ENCODE measurements at regions not wholly inside any gene's neighbourhood (a gene's known extent, or its start where the extent isn't known, plus 50 kb on each side); places are given as distances from the start of the nearest gene placed in this dataset.
A peak's percentile ranks its signal among the peaks of the same experiment; 100 is the strongest.

DNA sequence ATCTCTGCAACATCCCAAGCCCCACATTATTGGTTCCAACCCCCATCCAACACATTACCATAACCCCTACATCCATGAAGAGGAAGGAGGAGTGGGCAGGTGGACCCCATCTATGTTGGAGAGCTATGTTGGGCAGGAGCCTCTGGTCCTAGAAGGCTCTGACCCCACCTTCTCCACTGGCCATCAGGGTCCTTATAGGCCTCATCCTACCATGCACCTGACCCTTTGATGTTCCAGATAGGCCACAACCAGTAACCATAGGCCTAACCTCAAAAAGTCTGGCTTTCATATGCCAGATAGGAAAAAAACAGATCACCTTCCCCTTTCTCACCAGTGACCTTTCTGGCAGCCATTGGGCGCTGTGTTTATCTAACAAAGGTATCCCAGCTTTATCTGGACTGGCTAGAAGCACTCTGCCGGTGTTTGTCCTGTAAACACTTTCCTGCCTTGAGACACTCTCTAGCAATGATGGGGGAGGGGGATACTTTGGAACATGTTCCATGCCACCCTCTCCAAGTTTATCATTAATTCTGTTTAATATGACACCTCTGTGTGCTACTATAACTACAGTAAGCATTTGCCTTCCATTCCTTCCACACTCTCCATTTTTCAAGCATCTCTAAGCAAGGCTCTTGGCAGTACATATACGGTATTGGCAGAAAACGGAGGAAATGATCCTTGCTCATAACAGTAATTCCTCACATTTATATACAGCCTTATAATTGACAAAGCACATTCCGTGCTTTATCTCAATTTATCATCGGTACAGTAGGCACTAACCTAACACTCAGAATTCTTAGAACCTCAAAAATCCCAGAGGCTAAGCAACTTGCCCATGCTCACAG is 377.1 kb downstream of the VPS13C start:
- intact Hi-C loops (cut with DNase I): no loop called here
- H3K36me3 ChIP-seq (ENCODE audit: control insufficient read depth in 1 of 2, insufficient read depth in 2 of 2, low read length in 1 of 2): no peaks in the 10 kb centered on the region
- DNase-seq: no peak
- H3K4me3 ChIP-seq (ENCODE audit: low read length in 2 of 2): no peak overlapping the region
- WGBS, 2 donors: 77 to 78% methylated on average over 6 of the region's 6 CpGs
- no peak overlapping the region for H3K27ac ChIP-seq (ENCODE audit: low read depth in 1 of 2, low read length in 2 of 2)
- no peak for ATAC-seq (ENCODE audit: low FRiP score)
- no peaks in the 10 kb centered on the region for H3K4me1 ChIP-seq (ENCODE audit: control insufficient read depth in 1 of 2, insufficient read depth in 2 of 2, low read length in 2 of 2)
- H3K9me3 ChIP-seq (ENCODE audit: control insufficient read depth, low read length): peaks cover 2% of the 10 kb centered on the region
- no peaks in the 10 kb centered on the region for H3K27me3 ChIP-seq (ENCODE audit: control insufficient read depth in 1 of 2, insufficient read depth in 2 of 2, low read length in 1 of 2)

DNA sequence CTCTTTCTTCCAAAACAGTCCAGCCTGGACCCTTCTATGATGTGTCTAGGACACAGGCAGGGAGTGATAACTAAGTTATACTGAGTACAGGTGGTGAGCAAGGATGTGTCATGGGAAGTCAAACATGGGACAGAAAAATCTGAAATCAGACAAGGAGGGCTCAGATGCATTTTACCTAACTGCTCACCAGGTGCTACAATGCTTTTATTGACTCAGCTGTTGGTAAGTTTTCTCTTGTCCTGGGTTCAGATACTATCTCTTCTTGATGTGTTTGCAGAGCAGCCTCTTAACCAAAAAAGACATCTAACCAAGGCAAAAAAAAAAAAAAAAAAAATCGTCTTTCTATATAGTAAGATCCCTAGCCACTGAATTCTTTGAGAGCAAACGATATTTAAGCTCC is 378.6 kb downstream of the VPS13C start:
- no peak for DNase-seq
- intact Hi-C loops (cut with DNase I): no loop called here
- Histone ChIP-seq H3K27ac (ENCODE audit: low read depth in 1 of 2, low read length in 2 of 2) (no peak overlapping the region), H3K4me1 (ENCODE audit: control insufficient read depth in 1 of 2, insufficient read depth in 2 of 2, low read length in 2 of 2) (no peaks in the 10 kb centered on the region), H3K27me3 (ENCODE audit: control insufficient read depth in 1 of 2, insufficient read depth in 2 of 2, low read length in 1 of 2) (no peaks in the 10 kb centered on the region), H3K36me3 (ENCODE audit: control insufficient read depth in 1 of 2, insufficient read depth in 2 of 2, low read length in 1 of 2) (no peaks in the 10 kb centered on the region), H3K9me3 (ENCODE audit: control insufficient read depth, low read length) (peaks cover 5% of the 10 kb centered on the region), H3K4me3 (ENCODE audit: low read length in 2 of 2) (no peak overlapping the region)
- ATAC-seq (ENCODE audit: low FRiP score): no peak
- WGBS, 2 donors: 53 to 63% methylated on average over 2 of the region's 2 CpGs

DNA sequence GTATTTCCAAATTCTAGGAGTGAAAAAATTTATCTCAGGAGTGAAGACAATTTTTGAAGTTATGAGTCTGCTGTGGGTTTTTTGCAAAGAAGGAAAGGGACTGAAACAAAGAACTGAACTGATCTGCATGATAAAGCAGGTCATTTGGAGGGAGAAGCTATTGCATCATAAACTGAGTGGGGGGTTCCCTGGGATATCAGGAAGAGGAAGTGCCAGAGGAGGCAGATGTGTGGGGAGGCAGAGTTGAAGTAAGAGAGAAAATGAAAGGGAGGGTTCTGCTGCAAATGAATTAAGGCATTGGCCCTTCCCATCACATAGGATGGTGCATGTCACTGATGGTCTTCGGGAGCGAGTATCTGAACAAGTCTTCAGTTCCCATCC is 379.2 kb downstream of the VPS13C start:
- no peaks in the 10 kb centered on the region for H3K4me1 ChIP-seq (ENCODE audit: control insufficient read depth in 1 of 2, insufficient read depth in 2 of 2, low read length in 2 of 2)
- no peak for DNase-seq
- no peaks in the 10 kb centered on the region for H3K36me3 ChIP-seq (ENCODE audit: control insufficient read depth in 1 of 2, insufficient read depth in 2 of 2, low read length in 1 of 2)
- H3K9me3 ChIP-seq (ENCODE audit: control insufficient read depth, low read length): peaks cover 5% of the 10 kb centered on the region
- H3K27ac ChIP-seq (ENCODE audit: low read depth in 1 of 2, low read length in 2 of 2): no peak overlapping the region
- intact Hi-C loops (cut with DNase I): no loop called here
- no peak overlapping the region for H3K4me3 ChIP-seq (ENCODE audit: low read length in 2 of 2)
- H3K27me3 ChIP-seq (ENCODE audit: control insufficient read depth in 1 of 2, insufficient read depth in 2 of 2, low read length in 1 of 2): no peaks in the 10 kb centered on the region
- 87 to 94% methylated on average over 2 of the region's 2 CpGs for WGBS, 2 donors
- no peak for ATAC-seq (ENCODE audit: low FRiP score)

DNA sequence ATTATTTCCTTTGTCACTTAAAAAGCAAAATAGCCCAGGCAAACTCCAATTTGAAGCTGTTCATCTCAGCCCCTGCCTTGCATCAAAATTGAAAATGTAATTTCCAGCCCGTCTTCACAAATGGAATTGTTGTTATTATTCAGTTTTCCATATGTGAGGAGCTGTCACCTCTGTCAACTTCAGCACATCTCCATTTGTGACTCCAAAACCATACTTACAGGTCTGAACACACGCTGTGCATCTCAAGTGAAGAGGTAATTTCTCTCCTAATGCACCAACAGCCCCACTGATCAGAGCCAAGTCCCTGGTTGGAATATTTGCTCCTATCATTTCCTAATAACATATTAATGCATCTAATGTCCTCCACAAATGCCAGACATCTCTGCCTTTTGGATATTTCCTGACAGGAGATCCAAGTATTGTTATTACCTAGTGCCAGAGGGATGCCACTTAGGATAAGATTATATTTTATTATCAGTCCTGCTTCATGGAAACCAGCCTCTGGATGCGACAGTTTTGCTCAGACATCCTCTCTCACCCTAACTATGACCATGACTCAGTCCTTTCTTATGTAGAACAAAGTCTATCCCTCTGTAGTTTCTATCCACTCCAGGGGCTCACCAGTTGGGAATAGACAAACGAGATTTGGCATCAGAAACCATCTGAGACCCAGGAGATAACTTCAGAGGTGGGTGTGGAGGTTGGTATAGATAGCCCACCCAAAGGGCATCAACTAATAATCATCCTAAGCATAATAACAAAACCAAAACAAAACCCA is 379.8 kb downstream of the VPS13C start:
- Histone ChIP-seq H3K27ac (ENCODE audit: low read depth in 1 of 2, low read length in 2 of 2) (no peak overlapping the region), H3K9me3 (ENCODE audit: control insufficient read depth, low read length) (peaks cover 5% of the 10 kb centered on the region), H3K4me3 (ENCODE audit: low read length in 2 of 2) (no peak overlapping the region), H3K4me1 (ENCODE audit: control insufficient read depth in 1 of 2, insufficient read depth in 2 of 2, low read length in 2 of 2) (no peaks in the 10 kb centered on the region), H3K36me3 (ENCODE audit: control insufficient read depth in 1 of 2, insufficient read depth in 2 of 2, low read length in 1 of 2) (no peaks in the 10 kb centered on the region), H3K27me3 (ENCODE audit: control insufficient read depth in 1 of 2, insufficient read depth in 2 of 2, low read length in 1 of 2) (no peaks in the 10 kb centered on the region)
- 65 to 66% methylated on average over 4 of the region's 4 CpGs for WGBS, 2 donors
- no peak for ATAC-seq (ENCODE audit: low FRiP score)
- intact Hi-C loops (cut with DNase I): no loop called here
- no peak for DNase-seq

DNA sequence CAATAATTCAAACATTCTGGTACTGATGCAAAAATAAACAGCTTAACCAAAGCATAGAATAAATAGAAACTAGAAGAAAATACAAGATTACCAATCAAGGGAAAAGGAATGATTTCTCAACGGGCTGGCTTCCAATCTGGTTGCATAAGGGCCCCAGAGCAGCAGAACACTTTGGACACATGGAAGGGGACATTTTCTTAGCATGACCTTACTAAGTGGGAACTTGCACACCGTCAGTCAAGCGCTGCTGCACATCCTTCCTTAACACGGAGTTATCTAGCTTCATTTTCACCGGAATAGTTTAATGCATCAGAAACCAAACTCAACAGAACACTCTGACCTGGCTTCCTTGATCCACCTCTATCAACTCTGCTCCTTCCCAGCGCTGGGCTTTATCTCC is 388.5 kb downstream of the VPS13C start:
- Histone ChIP-seq H3K4me3 (ENCODE audit: low read length in 2 of 2) (no peak overlapping the region), H3K27me3 (ENCODE audit: control insufficient read depth in 1 of 2, insufficient read depth in 2 of 2, low read length in 1 of 2) (peaks cover 0 to 1% of the 10 kb centered on the region in 2 donors), H3K36me3 (ENCODE audit: control insufficient read depth in 1 of 2, insufficient read depth in 2 of 2, low read length in 1 of 2) (no peaks in the 10 kb centered on the region), H3K9me3 (ENCODE audit: control insufficient read depth, low read length) (peaks cover 1% of the 10 kb centered on the region), H3K4me1 (ENCODE audit: control insufficient read depth in 1 of 2, insufficient read depth in 2 of 2, low read length in 2 of 2) (no peaks in the 10 kb centered on the region), H3K27ac (ENCODE audit: low read depth in 1 of 2, low read length in 2 of 2) (no peak overlapping the region)
- intact Hi-C loops (cut with DNase I): no loop called here
- no peak for DNase-seq
- WGBS, 2 donors: 69 to 75% methylated on average over 6 of the region's 6 CpGs
- peak; percentile 77 for ATAC-seq (ENCODE audit: low FRiP score)

DNA sequence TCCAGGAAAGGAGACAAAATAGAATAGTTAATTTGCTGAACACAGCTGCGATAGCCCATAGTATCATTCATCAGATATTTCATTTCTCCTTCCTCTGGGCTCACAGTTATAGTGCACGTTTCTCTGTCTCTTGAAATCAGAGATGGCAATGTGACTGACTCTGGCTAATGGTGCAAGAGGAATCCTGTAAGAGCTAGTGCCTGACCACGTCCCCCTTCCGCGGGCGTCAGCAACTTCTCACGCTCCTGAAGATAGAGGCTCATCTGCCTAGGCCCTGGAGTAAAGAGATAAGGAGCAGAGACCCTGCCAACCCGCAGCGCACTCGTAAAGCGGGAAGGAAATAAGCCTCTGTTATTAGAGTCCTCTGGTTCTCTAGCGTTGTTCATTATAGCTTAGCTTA is 391.8 kb downstream of the VPS13C start:
- no peaks in the 10 kb centered on the region for H3K36me3 ChIP-seq (ENCODE audit: control insufficient read depth in 1 of 2, insufficient read depth in 2 of 2, low read length in 1 of 2)
- ATAC-seq (ENCODE audit: low FRiP score) (no peak), DNase-seq (no peak)
- H3K27ac ChIP-seq (ENCODE audit: low read depth in 1 of 2, low read length in 2 of 2): no peak overlapping the region
- H3K4me1 ChIP-seq (ENCODE audit: control insufficient read depth in 1 of 2, insufficient read depth in 2 of 2, low read length in 2 of 2): no peaks in the 10 kb centered on the region
- no peaks in the 10 kb centered on the region for H3K9me3 ChIP-seq (ENCODE audit: control insufficient read depth, low read length)
- H3K4me3 ChIP-seq (ENCODE audit: low read length in 2 of 2): no peak overlapping the region
- 75 to 78% methylated on average over 12 of the region's 12 CpGs for WGBS, 2 donors
- no peaks in the 10 kb centered on the region for H3K27me3 ChIP-seq (ENCODE audit: control insufficient read depth in 1 of 2, insufficient read depth in 2 of 2, low read length in 1 of 2)
- intact Hi-C loops (cut with DNase I): no loop called here

DNA sequence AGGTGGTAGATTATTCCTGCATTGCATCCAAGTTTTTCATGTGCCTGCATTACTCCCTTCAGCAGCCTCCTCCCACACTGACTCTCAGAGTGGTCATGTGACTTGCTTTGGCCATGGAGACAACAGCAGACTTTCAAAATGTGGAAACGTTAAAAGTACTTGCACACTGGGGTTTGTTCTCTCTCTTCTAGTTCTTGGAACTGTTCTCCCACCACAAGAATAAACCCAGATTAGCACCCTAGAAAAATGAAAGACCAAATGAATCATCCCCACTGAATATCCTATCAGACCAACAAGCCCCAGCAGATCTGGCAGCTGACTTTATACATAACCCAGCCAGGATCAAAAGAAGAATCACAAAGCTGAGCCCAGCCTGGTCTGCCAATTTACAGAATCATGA is 398.5 kb downstream of the VPS13C start:
- Histone ChIP-seq H3K4me3 (ENCODE audit: low read length in 2 of 2) (no peak overlapping the region), H3K9me3 (ENCODE audit: control insufficient read depth, low read length) (no peaks in the 10 kb centered on the region), H3K27me3 (ENCODE audit: control insufficient read depth in 1 of 2, insufficient read depth in 2 of 2, low read length in 1 of 2) (no peaks in the 10 kb centered on the region), H3K4me1 (ENCODE audit: control insufficient read depth in 1 of 2, insufficient read depth in 2 of 2, low read length in 2 of 2) (no peaks in the 10 kb centered on the region), H3K36me3 (ENCODE audit: control insufficient read depth in 1 of 2, insufficient read depth in 2 of 2, low read length in 1 of 2) (no peaks in the 10 kb centered on the region), H3K27ac (ENCODE audit: low read depth in 1 of 2, low read length in 2 of 2) (no peak overlapping the region)
- ATAC-seq (ENCODE audit: low FRiP score): peak; percentile 75
- intact Hi-C loops (cut with DNase I): no loop called here
- no peak for DNase-seq
- 19 to 25% methylated on average over 1 of the region's 1 CpG for WGBS, 2 donors

DNA sequence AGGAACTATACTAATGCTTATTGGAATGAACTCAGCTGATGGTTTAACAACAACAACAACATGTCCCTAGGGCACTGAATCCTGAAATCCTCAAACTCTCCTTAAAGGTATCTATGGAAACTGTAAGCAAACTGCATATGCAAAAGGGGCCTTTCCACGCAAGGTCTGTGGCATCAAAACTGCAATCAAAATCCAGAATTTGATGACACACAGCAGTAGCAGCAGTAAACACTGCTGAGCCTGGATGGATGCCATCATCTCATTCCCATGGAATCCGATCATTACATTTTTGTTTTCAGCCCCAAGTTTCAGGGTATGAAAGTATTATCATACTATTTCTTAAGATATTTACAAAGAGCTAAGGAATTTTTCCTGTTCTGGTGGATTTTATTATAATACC is 399.7 kb downstream of the VPS13C start:
- 72 to 74% methylated on average over 2 of the region's 2 CpGs for WGBS, 2 donors
- H3K4me3 ChIP-seq (ENCODE audit: low read length in 2 of 2): no peak overlapping the region
- DNase-seq: no peak

More for the DNA sequence above, 399.7 kb downstream of the VPS13C start:
- ATAC-seq (ENCODE audit: low FRiP score): no peak
- Histone ChIP-seq H3K27me3 (ENCODE audit: control insufficient read depth in 1 of 2, insufficient read depth in 2 of 2, low read length in 1 of 2) (no peaks in the 10 kb centered on the region), H3K4me1 (ENCODE audit: control insufficient read depth in 1 of 2, insufficient read depth in 2 of 2, low read length in 2 of 2) (no peaks in the 10 kb centered on the region), H3K27ac (ENCODE audit: low read depth in 1 of 2, low read length in 2 of 2) (no peak overlapping the region), H3K9me3 (ENCODE audit: control insufficient read depth, low read length) (no peaks in the 10 kb centered on the region), H3K36me3 (ENCODE audit: control insufficient read depth in 1 of 2, insufficient read depth in 2 of 2, low read length in 1 of 2) (no peaks in the 10 kb centered on the region)
- intact Hi-C loops (cut with DNase I): no loop called here

Measured in aorta (tissue), 5 donors.